Smooth muscle cell (in vitro differentiated cells): ENCODE measurements at regions not wholly inside any gene's neighbourhood (a gene's known extent, or its start where the extent isn't known, plus 50 kb on each side); places are given as distances from the start of the nearest gene placed in this dataset.

Experiments used
- DNase-seq: peaks from one replicate; lab custom pipeline; 2025; ENCODE audit not compliant: unreplicated experiment; lab: John Stamatoyannopoulos, UW
- H2AFZ ChIP-seq: fragments of 200-600 bp; sonication (generic); 2 replicates; pipeline ENCODE4 v1.6.0; 2016; ENCODE audit warnings: antibody characterized with exemption, low read depth, mild to moderate bottlenecking
- H3F3A ChIP-seq: fragments of 200-600 bp; sonication (generic); 2 replicates; pipeline ENCODE4 v1.6.0; 2017; ENCODE audit warnings: antibody characterized with exemption, low read depth
- H3K27ac ChIP-seq: fragments of 200-600 bp; sonication (generic); 2 replicates; pipeline ENCODE4 v1.5.1; 2016; ENCODE audit warnings: low read depth, mild to moderate bottlenecking
- H3K27me3 ChIP-seq: fragments of 200-600 bp; sonication (generic); 2 replicates; pipeline ENCODE4 v1.6.1; 2016; ENCODE audit warnings: low read depth, mild to moderate bottlenecking
- H3K36me3 ChIP-seq: fragments of 200-600 bp; sonication (generic); 2 replicates; pipeline ENCODE4 v1.5.1; 2016; ENCODE audit warnings: low read depth
- H3K4me1 ChIP-seq: fragments of 200-600 bp; sonication (generic); 2 replicates; pipeline ENCODE4 v1.5.1; 2016; ENCODE audit warnings: low read depth
- H3K4me2 ChIP-seq: fragments of 200-600 bp; sonication (generic); 2 replicates; pipeline ENCODE4 v1.6.0; 2016; ENCODE audit warnings: mild to moderate bottlenecking
- H3K4me3 ChIP-seq: fragments of 200-600 bp; sonication (generic); 2 replicates; pipeline ENCODE4 v1.5.1; 2016; ENCODE audit warnings: mild to moderate bottlenecking
- H3K79me2 ChIP-seq: fragments of 200-600 bp; sonication (generic); 2 replicates; pipeline ENCODE4 v1.6.0; 2016; ENCODE audit warnings: low read depth, mild to moderate bottlenecking
- H3K9ac ChIP-seq: fragments of 200-600 bp; sonication (generic); 2 replicates; pipeline ENCODE4 v1.6.0; 2016; ENCODE audit warnings: low read depth
- H3K9me3 ChIP-seq: fragments of 200-600 bp; sonication (generic); replicated peaks from 2 replicates; pipeline ENCODE4 v1.5.1; 2016; ENCODE audit warnings: low read depth
- H4K20me1 ChIP-seq: fragments of 200-600 bp; sonication (generic); 2 replicates; pipeline ENCODE4 v1.6.0; 2016; ENCODE audit warnings: low read depth
- WGBS: methylation state at CpG from one replicate; pipeline ENCODE4 v1.1.7; 2016; ENCODE audit warnings: low lambda C conversion rate; 5-methylcytosine and 5-hydroxymethylcytosine counted together
- TF ChIP-seq, protein P1 (sequence below): fragments of 200-600 bp; sonication (generic); IDR thresholded peaks from 2 replicates; pipeline ENCODE4 v1.5.1; 2017; ENCODE audit warnings: borderline replicate concordance, mild to moderate bottlenecking, antibody characterized with exemption; ENCODE audit not compliant: insufficient read depth, poor library complexity, severe bottlenecking

DNA sequence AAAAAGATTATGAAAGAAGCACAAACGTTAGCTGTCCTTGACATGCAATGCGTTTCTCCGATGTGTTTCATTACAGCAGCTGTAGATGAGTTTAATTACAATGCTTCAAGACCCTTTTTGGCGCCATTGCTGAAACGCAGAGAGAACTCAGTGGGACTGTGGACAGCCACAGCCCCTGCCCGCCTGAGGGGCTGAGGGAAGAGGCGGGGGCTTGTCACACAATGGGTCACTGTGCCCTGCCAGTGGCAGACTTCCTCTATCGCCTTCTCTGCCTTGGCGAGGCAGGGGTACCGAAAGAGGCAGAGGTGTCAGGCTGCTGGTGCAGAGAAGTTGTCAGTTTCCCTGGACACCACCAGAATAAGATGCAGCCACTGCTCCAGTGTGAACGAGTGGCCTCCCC, 252.0 kb downstream of the NR2F2 start:
- Histone ChIP-seq H3K4me2 (no peak overlapping the region), H3K79me2 (no peaks in the 10 kb centered on the region), H3F3A (no peaks in the 10 kb centered on the region), H3K27me3 (peaks cover 70% of the 10 kb centered on the region), H3K4me1 (peaks cover 7% of the 10 kb centered on the region), H2AFZ (no peak overlapping the region), H3K9me3 (no peaks in the 10 kb centered on the region), H4K20me1 (no peaks in the 10 kb centered on the region), H3K4me3 (no peak overlapping the region), H3K27ac (no peak overlapping the region), H3K9ac (no peak overlapping the region), H3K36me3 (no peaks in the 10 kb centered on the region)
- TF ChIP-seq, protein P1, sequence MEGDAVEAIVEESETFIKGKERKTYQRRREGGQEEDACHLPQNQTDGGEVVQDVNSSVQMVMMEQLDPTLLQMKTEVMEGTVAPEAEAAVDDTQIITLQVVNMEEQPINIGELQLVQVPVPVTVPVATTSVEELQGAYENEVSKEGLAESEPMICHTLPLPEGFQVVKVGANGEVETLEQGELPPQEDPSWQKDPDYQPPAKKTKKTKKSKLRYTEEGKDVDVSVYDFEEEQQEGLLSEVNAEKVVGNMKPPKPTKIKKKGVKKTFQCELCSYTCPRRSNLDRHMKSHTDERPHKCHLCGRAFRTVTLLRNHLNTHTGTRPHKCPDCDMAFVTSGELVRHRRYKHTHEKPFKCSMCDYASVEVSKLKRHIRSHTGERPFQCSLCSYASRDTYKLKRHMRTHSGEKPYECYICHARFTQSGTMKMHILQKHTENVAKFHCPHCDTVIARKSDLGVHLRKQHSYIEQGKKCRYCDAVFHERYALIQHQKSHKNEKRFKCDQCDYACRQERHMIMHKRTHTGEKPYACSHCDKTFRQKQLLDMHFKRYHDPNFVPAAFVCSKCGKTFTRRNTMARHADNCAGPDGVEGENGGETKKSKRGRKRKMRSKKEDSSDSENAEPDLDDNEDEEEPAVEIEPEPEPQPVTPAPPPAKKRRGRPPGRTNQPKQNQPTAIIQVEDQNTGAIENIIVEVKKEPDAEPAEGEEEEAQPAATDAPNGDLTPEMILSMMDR, result no peak
- no peak for DNase-seq
- WGBS, result 89% methylated on average over 11 of the region's 11 CpGs

DNA sequence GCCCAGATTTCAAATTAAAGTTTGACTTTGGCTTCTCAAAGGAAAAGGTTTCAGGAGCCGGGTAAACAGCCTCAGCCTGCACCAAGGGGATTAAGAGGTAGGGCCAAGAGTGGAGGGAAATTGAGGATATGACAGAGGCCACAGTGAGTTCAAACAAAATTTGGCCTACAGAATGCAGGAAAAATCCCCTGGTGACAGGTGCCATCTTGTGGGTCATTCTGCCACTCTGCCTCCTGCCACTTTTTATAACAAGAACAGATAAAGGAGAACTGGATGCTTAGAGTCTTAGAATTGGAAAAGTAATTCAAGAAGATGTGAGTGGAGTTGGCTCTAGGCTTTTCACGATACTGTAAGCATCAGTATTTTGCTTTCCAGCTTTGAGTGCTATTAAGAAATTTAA, 253.2 kb downstream of the NR2F2 start:
- Histone ChIP-seq H3K9ac (no peak overlapping the region), H2AFZ (no peak overlapping the region), H4K20me1 (no peaks in the 10 kb centered on the region), H3K27me3 (peaks cover 70% of the 10 kb centered on the region), H3K4me1 (peaks cover 7% of the 10 kb centered on the region), H3F3A (no peaks in the 10 kb centered on the region), H3K9me3 (no peaks in the 10 kb centered on the region), H3K36me3 (no peaks in the 10 kb centered on the region), H3K27ac (no peak overlapping the region), H3K4me3 (no peak overlapping the region), H3K4me2 (no peak overlapping the region), H3K79me2 (no peaks in the 10 kb centered on the region)
- DNase-seq, result no peak
- TF ChIP-seq, protein P1, result no peak
- 90% methylated on average over 2 of the region's 2 CpGs for WGBS

DNA sequence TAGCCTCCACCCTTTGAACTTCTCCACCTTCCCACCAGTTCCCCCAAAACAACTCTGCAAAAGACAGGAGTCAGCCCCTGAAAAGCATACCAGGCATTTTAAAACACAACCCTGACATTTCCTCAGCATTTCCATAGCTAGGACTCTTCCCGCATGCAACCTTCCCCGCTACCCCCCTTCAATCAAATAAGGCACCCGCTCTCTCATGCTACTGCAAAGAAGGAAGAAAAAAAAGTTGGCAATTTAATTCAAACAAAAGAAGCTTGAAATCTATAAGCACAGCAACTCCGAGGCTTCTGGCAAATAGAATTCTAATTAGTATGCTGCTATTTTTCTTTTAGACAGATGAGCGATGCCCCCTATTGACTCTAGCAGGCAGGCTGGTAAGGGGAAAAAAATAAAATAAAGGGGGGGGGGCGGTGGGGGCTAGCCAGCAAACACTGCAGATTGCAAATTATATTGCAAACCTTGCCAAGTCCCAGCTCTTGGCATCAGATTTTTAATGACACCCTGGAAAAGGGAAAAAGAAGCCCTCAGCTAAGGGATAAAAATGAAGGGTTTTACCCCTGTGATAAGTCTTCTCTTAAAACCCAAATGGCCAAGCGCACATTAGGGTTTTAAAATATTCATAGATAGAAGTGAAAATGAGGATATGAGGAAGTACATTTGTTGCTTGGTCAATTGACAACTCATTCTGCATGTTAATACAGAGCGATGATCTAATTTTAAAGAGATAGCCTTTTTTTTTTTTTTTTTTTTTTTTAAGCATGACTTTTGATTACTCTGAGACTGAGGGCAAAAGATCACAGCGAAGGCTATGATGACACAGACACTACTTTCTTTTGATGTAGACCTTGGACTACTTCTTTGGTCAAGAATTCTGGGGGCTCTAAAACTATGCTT, 255.2 kb downstream of the NR2F2 start:
- no peak for DNase-seq
- no peaks in the 10 kb centered on the region for H3F3A ChIP-seq
- no peaks in the 10 kb centered on the region for H3K9me3 ChIP-seq
- H3K4me1 ChIP-seq, result peaks cover 13% of the 10 kb centered on the region
- peaks cover 74% of the 10 kb centered on the region for H3K27me3 ChIP-seq
- H3K27ac ChIP-seq, result no peak overlapping the region
- no peak overlapping the region for H3K4me3 ChIP-seq
- TF ChIP-seq, protein P1, result peak; percentile 13
- no peaks in the 10 kb centered on the region for H3K79me2 ChIP-seq
- H4K20me1 ChIP-seq, result no peaks in the 10 kb centered on the region
- H3K9ac ChIP-seq, result no peak overlapping the region
- H3K4me2 ChIP-seq, result no peak overlapping the region
- 71% methylated on average over 9 of the region's 9 CpGs for WGBS
- no peak overlapping the region for H2AFZ ChIP-seq
- H3K36me3 ChIP-seq, result no peaks in the 10 kb centered on the region

DNA sequence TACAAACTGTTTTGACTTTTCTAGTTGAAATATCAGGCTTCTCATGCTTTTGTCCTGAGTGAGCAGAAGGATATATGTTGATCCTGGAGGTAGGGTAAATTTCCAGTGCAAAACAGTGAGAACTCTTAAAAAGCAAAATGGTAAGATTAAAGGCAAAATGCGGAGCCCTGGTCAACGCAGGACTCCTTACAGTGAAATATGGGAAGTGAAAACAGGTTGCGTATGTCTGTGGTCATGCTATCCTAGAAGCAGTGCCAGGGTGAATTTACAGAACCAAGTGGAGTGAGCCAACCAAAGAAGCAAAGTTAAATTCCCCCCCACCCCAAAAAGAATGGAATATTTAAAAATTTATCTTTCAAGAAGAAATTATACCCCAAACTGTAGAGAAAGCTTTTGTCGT, 256.4 kb downstream of the NR2F2 start:
- WGBS, result 85% methylated on average over 4 of the region's 4 CpGs
- H3K27me3 ChIP-seq, result peaks cover 76% of the 10 kb centered on the region
- H3K27ac ChIP-seq, result no peak overlapping the region
- no peaks in the 10 kb centered on the region for H3K36me3 ChIP-seq
- H3K4me2 ChIP-seq, result no peak overlapping the region
- no peak overlapping the region for H3K4me3 ChIP-seq
- H2AFZ ChIP-seq, result no peak overlapping the region
- no peaks in the 10 kb centered on the region for H3K9me3 ChIP-seq
- no peak overlapping the region for H3K9ac ChIP-seq
- TF ChIP-seq, protein P1, result no peak
- H4K20me1 ChIP-seq, result no peaks in the 10 kb centered on the region
- H3K4me1 ChIP-seq, result peaks cover 13% of the 10 kb centered on the region
- H3F3A ChIP-seq, result no peaks in the 10 kb centered on the region
- no peaks in the 10 kb centered on the region for H3K79me2 ChIP-seq
- no peak for DNase-seq
